ENCODE measurements at regions not wholly inside any gene's neighbourhood (a gene's known extent, or its start where the extent isn't known, plus 50 kb on each side); places are given as distances from the start of the nearest gene placed in this dataset.

DNA sequence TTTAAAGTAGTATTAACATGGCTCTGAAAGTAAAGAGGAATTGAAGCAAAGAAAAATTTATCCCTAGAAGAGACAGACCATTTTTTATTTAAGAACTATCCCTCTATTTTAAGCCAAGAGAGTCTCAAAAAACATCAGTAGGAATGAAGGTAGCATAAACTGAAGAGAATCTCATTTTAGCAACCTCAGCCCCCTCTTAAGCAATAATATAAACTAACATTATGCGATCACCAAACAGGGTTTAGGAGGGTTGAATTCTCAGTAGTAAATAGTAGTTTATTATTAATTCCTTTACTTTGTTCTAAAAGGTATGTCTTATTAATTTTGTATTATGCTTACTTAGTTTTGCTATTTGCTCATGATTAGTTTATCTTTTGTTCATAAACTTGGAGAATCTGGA, 287.4 kb downstream of the CDK5RAP2 start:
- Histone ChIP-seq H3K36me3 (replicated peaks) (no peaks in the 10 kb centered on the region), H3K27ac (no peak overlapping the region), H3K27me3 (replicated peaks) (no peaks in the 10 kb centered on the region), H3K4me3 (ENCODE audit: low read depth, low read length) (no peak overlapping the region)
- TF ChIP-seq, protein P1, sequence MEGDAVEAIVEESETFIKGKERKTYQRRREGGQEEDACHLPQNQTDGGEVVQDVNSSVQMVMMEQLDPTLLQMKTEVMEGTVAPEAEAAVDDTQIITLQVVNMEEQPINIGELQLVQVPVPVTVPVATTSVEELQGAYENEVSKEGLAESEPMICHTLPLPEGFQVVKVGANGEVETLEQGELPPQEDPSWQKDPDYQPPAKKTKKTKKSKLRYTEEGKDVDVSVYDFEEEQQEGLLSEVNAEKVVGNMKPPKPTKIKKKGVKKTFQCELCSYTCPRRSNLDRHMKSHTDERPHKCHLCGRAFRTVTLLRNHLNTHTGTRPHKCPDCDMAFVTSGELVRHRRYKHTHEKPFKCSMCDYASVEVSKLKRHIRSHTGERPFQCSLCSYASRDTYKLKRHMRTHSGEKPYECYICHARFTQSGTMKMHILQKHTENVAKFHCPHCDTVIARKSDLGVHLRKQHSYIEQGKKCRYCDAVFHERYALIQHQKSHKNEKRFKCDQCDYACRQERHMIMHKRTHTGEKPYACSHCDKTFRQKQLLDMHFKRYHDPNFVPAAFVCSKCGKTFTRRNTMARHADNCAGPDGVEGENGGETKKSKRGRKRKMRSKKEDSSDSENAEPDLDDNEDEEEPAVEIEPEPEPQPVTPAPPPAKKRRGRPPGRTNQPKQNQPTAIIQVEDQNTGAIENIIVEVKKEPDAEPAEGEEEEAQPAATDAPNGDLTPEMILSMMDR (IDR thresholded peaks at IDR 0.05; ENCODE audit: low read depth, low read length, missing control alignments) = no peak
- no peak for DNase-seq
- in situ Hi-C loops (cut with HindIII; ENCODE audit: low pct_ligation_motif_present, low sequenced_read_pairs) = no loop called here

DNA sequence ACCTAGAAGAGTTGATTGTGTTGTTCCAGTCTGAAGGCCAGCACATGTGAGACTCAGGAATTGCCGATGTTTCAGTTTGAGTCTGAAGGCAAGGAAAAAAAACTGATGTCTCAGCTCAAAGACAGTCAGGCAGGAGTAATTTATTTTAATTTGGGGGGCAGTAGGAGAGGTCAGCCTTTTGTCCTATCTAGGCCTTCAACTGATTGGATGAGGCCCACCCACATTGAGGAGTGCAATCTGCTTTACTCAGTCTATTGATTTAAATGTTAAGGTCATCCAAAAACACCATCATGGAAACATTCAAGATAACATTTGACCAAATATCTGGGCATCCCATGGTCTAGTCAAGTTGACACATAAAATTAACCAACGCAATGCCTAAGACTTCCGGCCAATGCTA, 288.9 kb downstream of the CDK5RAP2 start:
- Histone ChIP-seq H3K36me3 (replicated peaks) (no peaks in the 10 kb centered on the region), H3K27ac (no peak overlapping the region)
- in situ Hi-C loops (cut with HindIII; ENCODE audit: low pct_ligation_motif_present, low sequenced_read_pairs) = no loop called here

DNA sequence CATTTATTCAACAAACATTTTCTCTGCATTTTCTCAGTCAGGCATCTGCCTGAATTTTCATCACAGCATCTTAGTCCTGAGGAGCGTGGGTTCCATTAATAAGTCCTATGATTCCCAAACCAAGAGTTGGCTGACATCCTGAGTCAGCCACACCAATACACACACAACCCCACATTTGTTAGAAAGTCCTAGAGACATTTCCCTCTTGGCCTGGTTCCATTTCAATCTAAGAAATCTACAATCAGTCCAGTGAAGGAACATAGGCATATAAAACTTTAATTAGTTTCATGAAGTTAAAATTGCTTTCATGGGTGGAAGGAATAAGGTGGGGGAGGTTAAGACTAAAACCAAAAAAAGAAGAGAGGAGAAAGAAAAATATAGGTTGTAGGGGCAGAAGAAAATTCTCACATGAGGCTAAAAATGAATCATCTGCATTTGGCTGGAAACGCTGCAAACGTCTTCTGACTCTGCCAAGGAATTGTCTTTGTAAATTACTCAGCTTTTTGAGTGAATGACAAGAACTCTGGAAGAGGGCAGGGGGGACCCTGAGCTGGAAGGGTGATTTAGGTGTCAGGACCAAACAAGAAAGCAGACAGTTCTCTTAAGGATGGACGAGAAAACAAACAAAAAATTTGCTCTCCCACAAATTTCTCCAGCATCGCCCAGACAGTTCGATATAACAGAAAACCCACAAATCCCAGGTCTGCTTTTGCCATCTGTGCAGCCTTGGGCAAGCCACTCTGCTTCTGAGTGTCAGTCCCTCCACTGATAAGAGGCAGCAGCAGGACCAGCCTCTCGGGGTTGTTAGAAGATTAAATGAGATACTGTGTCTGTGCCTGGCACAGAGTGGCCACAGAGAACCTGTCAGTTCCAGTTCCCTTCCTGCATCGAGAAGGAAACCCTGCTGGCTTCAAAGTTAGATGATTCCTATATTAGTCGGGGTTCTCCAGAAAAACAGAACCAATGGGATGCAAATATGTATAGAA, 289.7 kb downstream of the CDK5RAP2 start:
- TF ChIP-seq, protein P1 (IDR thresholded peaks at IDR 0.05; ENCODE audit: low read depth, low read length, missing control alignments) = no peak
- no peaks in the 10 kb centered on the region for H3K36me3 ChIP-seq (replicated peaks)
- in situ Hi-C loops (cut with HindIII; ENCODE audit: low pct_ligation_motif_present, low sequenced_read_pairs) = no loop called here
- H3K27ac ChIP-seq = no peak overlapping the region
- no peak overlapping the region for H3K4me3 ChIP-seq (ENCODE audit: low read depth, low read length)
- no peaks in the 10 kb centered on the region for H3K27me3 ChIP-seq (replicated peaks)
- DNase-seq = no peak

More for the DNA sequence above, 288.9 kb downstream of the CDK5RAP2 start:
- Histone ChIP-seq H3K27me3 (replicated peaks) (no peaks in the 10 kb centered on the region), H3K4me3 (ENCODE audit: low read depth, low read length) (no peak overlapping the region)
- TF ChIP-seq, protein P1 (IDR thresholded peaks at IDR 0.05; ENCODE audit: low read depth, low read length, missing control alignments) = no peak
- DNase-seq = no peak

DNA sequence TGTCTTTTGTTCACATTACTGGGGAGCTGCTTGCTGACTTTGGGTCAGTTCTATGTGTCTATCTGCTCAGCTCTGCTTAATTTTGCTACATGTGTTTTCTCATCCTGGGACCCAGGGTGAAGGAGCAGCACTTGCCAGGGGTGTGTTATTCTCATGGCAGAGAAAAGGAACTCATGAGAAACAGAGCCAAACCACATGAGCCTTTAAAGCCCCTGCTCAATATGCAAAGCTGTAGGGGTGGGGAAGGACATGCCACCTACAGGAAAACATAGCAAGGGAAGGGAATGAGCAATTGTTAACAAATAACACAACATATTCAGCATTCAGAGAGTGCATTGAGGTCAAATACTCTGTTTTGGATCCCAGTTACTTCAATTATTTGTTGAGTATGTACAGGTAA, 290.9 kb downstream of the CDK5RAP2 start:
- TF ChIP-seq, protein P1 (IDR thresholded peaks at IDR 0.05; ENCODE audit: low read depth, low read length, missing control alignments) = no peak

DNA sequence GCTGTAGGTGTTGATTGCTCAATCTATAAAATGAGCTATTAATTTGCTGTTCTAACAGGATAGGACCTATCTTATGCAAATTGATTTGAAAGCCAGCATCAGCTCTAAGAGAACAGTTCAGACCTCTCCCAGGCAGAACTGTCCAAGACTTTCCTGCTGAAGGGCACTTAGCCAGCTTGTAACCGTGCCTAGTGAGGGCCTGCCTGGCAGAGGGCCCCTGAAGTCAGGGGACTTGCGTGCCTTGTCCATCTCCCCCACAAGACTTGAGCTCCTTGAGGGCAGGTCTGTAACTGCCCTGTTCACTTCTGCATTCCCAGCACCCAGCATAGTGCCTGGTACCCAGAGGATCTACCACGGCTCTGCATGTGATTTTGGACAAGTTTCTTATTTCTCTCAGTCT, 293.4 kb downstream of the CDK5RAP2 start:
- Histone ChIP-seq H3K27ac (no peak overlapping the region), H3K27me3 (replicated peaks) (no peaks in the 10 kb centered on the region), H3K36me3 (replicated peaks) (no peaks in the 10 kb centered on the region), H3K4me3 (ENCODE audit: low read depth, low read length) (no peak overlapping the region)
- DNase-seq = no peak
- TF ChIP-seq, protein P1 (IDR thresholded peaks at IDR 0.05; ENCODE audit: low read depth, low read length, missing control alignments) = no peak
- in situ Hi-C loops (cut with HindIII; ENCODE audit: low pct_ligation_motif_present, low sequenced_read_pairs) = no loop called here

More for the DNA sequence above, 290.9 kb downstream of the CDK5RAP2 start:
- in situ Hi-C loops (cut with HindIII; ENCODE audit: low pct_ligation_motif_present, low sequenced_read_pairs) = no loop called here
- Histone ChIP-seq H3K27me3 (replicated peaks) (no peaks in the 10 kb centered on the region), H3K27ac (no peak overlapping the region), H3K36me3 (replicated peaks) (no peaks in the 10 kb centered on the region), H3K4me3 (ENCODE audit: low read depth, low read length) (no peak overlapping the region)
- no peak for DNase-seq

Measured in brain microvascular endothelial cell (primary cell).